ENCODE measurements at regions not wholly inside any gene's neighbourhood (a gene's known extent, or its start where the extent isn't known, plus 50 kb on each side); places are given as distances from the start of the nearest gene placed in this dataset.

DNA sequence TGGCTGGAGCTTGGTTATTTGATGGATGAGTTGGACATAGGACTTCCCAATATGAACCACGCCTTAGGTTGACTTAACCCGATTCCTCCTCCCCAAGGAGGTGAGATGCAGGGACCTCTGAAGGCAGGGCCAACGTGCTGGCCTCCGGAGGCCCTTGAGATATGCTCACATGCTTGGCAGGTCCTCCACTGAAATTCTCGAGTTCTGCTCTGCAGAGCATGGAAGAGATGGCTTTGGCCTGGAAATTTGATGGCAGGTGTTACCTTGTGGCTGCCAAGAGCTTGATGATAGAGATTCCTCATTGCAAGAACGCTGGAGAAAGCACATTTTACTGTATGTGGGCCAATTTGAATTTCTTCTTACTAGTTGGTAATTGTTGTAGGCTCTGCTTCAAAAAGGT is 117.4 kb upstream of the LIMCH1 start:
- no peak for TF ChIP-seq REST (IDR thresholded peaks at IDR 0.05; ENCODE audit: low read depth)
- no peak for TF ChIP-seq USF1 (IDR thresholded peaks at IDR 0.05)
- no peak for TF ChIP-seq FOXM1 (IDR thresholded peaks at IDR 0.05; ENCODE audit: borderline replicate concordance, low read depth)
- no peak for TF ChIP-seq CREB1 (IDR thresholded peaks at IDR 0.05; ENCODE audit: low read depth)
- TF ChIP-seq RAD21 (IDR thresholded peaks at IDR 0.05; ENCODE audit: low read depth) = no peak
- no peak for TF ChIP-seq EP300 (IDR thresholded peaks at IDR 0.05; ENCODE audit: borderline replicate concordance)
- TF ChIP-seq YY1 (IDR thresholded peaks at IDR 0.05; ENCODE audit: low read depth) = no peak
- no peak for TF ChIP-seq TAF1 (IDR thresholded peaks at IDR 0.05; ENCODE audit: low read depth)
- TF ChIP-seq MAX (IDR thresholded peaks at IDR 0.05) = no peak
- TF ChIP-seq ZBTB7A (IDR thresholded peaks at IDR 0.05; ENCODE audit: low read depth) = no peak
- TF ChIP-seq NFIC (IDR thresholded peaks at IDR 0.05) = no peak
- TF ChIP-seq TCF12 (IDR thresholded peaks at IDR 0.05; ENCODE audit: low read depth) = no peak
- TF ChIP-seq TEAD4 (IDR thresholded peaks at IDR 0.05) = no peak
- no peak for TF ChIP-seq CEBPB (IDR thresholded peaks at IDR 0.05)
- TF ChIP-seq EGR1 (IDR thresholded peaks at IDR 0.05) = no peak

GRCh38 chr4:41423117-41423516 is 114.8 kb upstream of the LIMCH1 start:
- TF ChIP-seq MAX (IDR thresholded peaks at IDR 0.05) = no peak
- TF ChIP-seq USF1 (IDR thresholded peaks at IDR 0.05) = no peak
- no peak for TF ChIP-seq FOXM1 (IDR thresholded peaks at IDR 0.05; ENCODE audit: borderline replicate concordance, low read depth)
- no peak for TF ChIP-seq CREB1 (IDR thresholded peaks at IDR 0.05; ENCODE audit: low read depth)
- TF ChIP-seq YY1 (IDR thresholded peaks at IDR 0.05; ENCODE audit: low read depth) = no peak
- no peak for TF ChIP-seq NFIC (IDR thresholded peaks at IDR 0.05)
- TF ChIP-seq RAD21 (IDR thresholded peaks at IDR 0.05; ENCODE audit: low read depth) = no peak
- TF ChIP-seq TCF12 (IDR thresholded peaks at IDR 0.05; ENCODE audit: low read depth) = no peak
- TF ChIP-seq ZBTB7A (IDR thresholded peaks at IDR 0.05; ENCODE audit: low read depth) = no peak
- TF ChIP-seq TEAD4 (IDR thresholded peaks at IDR 0.05) = no peak
- no peak for TF ChIP-seq REST (IDR thresholded peaks at IDR 0.05; ENCODE audit: low read depth)
- TF ChIP-seq TAF1 (IDR thresholded peaks at IDR 0.05; ENCODE audit: low read depth) = no peak
- TF ChIP-seq EGR1 (IDR thresholded peaks at IDR 0.05) = no peak
- no peak for TF ChIP-seq EP300 (IDR thresholded peaks at IDR 0.05; ENCODE audit: borderline replicate concordance)
- TF ChIP-seq CEBPB (IDR thresholded peaks at IDR 0.05) = no peak

DNA sequence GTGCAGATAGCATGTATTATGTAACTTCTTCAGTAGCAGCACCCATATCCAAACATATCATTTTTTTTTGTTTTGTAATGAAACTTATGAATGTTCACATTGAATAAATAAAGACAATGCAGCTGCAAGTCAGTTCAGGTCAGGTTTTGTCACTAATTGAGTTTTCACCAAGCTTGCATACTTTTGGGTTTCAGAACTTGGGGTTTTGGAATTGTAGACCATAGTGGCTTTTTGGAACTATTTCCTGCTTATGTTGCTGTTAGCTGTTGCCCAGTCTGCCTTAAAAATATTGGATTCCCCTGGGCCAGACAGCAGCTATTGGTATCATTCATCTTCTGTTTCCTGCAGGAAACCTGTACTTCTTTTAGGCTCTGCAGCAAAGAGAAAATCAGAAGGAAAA is 113.4 kb upstream of the LIMCH1 start:
- no peak for TF ChIP-seq YY1 (IDR thresholded peaks at IDR 0.05; ENCODE audit: low read depth)

DNA sequence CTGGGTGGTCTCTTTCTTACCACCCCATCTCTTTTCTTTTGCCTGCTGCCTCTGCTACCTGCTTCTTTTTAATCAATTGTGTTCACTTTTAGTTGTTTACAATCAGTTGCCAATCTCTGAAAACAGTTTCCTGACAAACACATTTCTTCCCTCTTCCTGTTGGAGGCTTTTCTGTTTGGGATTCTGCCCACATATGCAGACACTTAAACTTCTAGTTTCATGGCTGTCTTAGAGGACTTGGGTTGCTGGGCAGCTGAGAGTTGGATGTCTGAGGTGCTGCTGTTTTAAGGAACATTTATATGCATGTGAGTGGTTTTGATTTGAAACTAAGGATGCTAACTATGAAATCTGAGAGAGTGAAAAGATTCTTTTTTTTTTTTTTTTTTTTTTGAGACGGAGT is 112.3 kb upstream of the LIMCH1 start:
- TF ChIP-seq EGR1 (IDR thresholded peaks at IDR 0.05) (no peak), USF1 (IDR thresholded peaks at IDR 0.05) (no peak), CEBPB (IDR thresholded peaks at IDR 0.05) (no peak), REST (IDR thresholded peaks at IDR 0.05; ENCODE audit: low read depth) (no peak), ZBTB7A (IDR thresholded peaks at IDR 0.05; ENCODE audit: low read depth) (no peak), TCF12 (IDR thresholded peaks at IDR 0.05; ENCODE audit: low read depth) (no peak), CREB1 (IDR thresholded peaks at IDR 0.05; ENCODE audit: low read depth) (no peak), TAF1 (IDR thresholded peaks at IDR 0.05; ENCODE audit: low read depth) (no peak), NFIC (IDR thresholded peaks at IDR 0.05) (no peak), MAX (IDR thresholded peaks at IDR 0.05) (no peak), YY1 (IDR thresholded peaks at IDR 0.05; ENCODE audit: low read depth) (no peak), FOXM1 (IDR thresholded peaks at IDR 0.05; ENCODE audit: borderline replicate concordance, low read depth) (no peak)
